ENCODE measurements at regions not wholly inside any gene's neighbourhood (a gene's known extent, or its start where the extent isn't known, plus 50 kb on each side); places are given as distances from the start of the nearest gene placed in this dataset.

- TF ChIP-seq KDM4A (IDR thresholded peaks at IDR 0.05; ENCODE audit: low read depth, low read length, severe bottlenecking): no peak
These were observed 242.7 kb upstream of the FGGY start (continued) for GRCh38 chr1:59054172-59054571.

Measured in H1 (cell line).